WTC11 (cell line): ENCODE measurements at regions not wholly inside any gene's neighbourhood (a gene's known extent, or its start where the extent isn't known, plus 50 kb on each side); places are given as distances from the start of the nearest gene placed in this dataset.

Experiments used
- ATAC-seq: fragments of 200-7000 bp; cut with Tn5 transposase; 2 replicates; pipeline ENCODE4 v1.10.0; 2021; ENCODE audit warnings: mild to moderate bottlenecking, moderate library complexity
- CTCF ChIA-PET: fragments of 300-600 bp; sonication (Branson Sonifier 250); formaldehyde crosslinking; loops from one replicate; lab custom pipeline; 2021; ENCODE audit warnings: antibody characterized with exemption; lab: Charles Lee
- POLR2A ChIA-PET: fragments of 350-600 bp; sonication (Branson Sonifier 250); formaldehyde crosslinking; loops from one replicate; lab custom pipeline; 2021; ENCODE audit warnings: antibody characterized with exemption; lab: Charles Lee
- DNase-seq: peaks from one replicate; pipeline ENCODE4 v3.0.0; 2021; ENCODE audit warnings: low spot score
- H3K27ac Mint-ChIP-seq: 2 replicates; pipeline ENCODE4 v1.8.0; 2021; ENCODE audit warnings: mixed read lengths
- H3K27me3 Mint-ChIP-seq: 2 replicates; pipeline ENCODE4 v1.8.0; 2021; ENCODE audit warnings: low read depth, mild to moderate bottlenecking, moderate library complexity, mixed read lengths
- H3K36me3 Mint-ChIP-seq: 2 replicates; pipeline ENCODE4 v1.8.0; 2021; ENCODE audit warnings: mixed read lengths
- H3K4me1 Mint-ChIP-seq: 2 replicates; pipeline ENCODE4 v1.8.0; 2022; ENCODE audit warnings: mixed read lengths
- H3K4me3 Mint-ChIP-seq: 2 replicates; pipeline ENCODE4 v1.8.0; 2021; ENCODE audit warnings: mild to moderate bottlenecking, moderate library complexity, mixed read lengths
- H3K9me3 Mint-ChIP-seq: 2 replicates; pipeline ENCODE4 v1.8.0; 2021; ENCODE audit warnings: mixed read lengths
- AR ChIP-seq: fragments of 250-450 bp; sonication (Bioruptor Pico); IDR thresholded peaks from 2 replicates; pipeline ENCODE4 v1.9.0; 2021; ENCODE audit warnings: mild to moderate bottlenecking
- ARID4B ChIP-seq: sonication (generic); formaldehyde crosslinking; IDR thresholded peaks from 2 replicates; pipeline ENCODE4 v1.8.0; 2023; ENCODE audit warnings: missing genetic modification reagents, mild to moderate bottlenecking, borderline replicate concordance
- ATF2 ChIP-seq: sonication (generic); formaldehyde crosslinking; IDR thresholded peaks from 2 replicates; pipeline ENCODE4 v1.8.1; 2022; ENCODE audit warnings: low read depth, missing genetic modification reagents, borderline replicate concordance
- E2F4 ChIP-seq: sonication (generic); formaldehyde crosslinking; IDR thresholded peaks from 2 replicates; pipeline ENCODE4 v1.8.1; 2022; ENCODE audit warnings: low read depth, mild to moderate bottlenecking, moderate library complexity, missing genetic modification reagents, borderline replicate concordance
- E2F5 ChIP-seq: sonication (generic); formaldehyde crosslinking; IDR thresholded peaks from 2 replicates; pipeline ENCODE4 v1.8.1; 2022; ENCODE audit warnings: mild to moderate bottlenecking, moderate library complexity, missing genetic modification reagents
- ELF4 ChIP-seq: sonication (generic); formaldehyde crosslinking; IDR thresholded peaks from 2 replicates; pipeline ENCODE4 v1.8.1; 2022; ENCODE audit warnings: low read depth, mild to moderate bottlenecking, moderate library complexity, missing genetic modification reagents
- KAT7 ChIP-seq: sonication (generic); formaldehyde crosslinking; IDR thresholded peaks from 2 replicates; pipeline ENCODE4 v1.8.1; 2023; ENCODE audit warnings: missing genetic modification reagents, mild to moderate bottlenecking, borderline replicate concordance
- MAX ChIP-seq: sonication (generic); formaldehyde crosslinking; IDR thresholded peaks from 2 replicates; pipeline ENCODE4 v1.8.0; 2022; ENCODE audit warnings: mild to moderate bottlenecking, missing genetic modification reagents
- MYBL2 ChIP-seq: sonication (generic); formaldehyde crosslinking; IDR thresholded peaks from 2 replicates; pipeline ENCODE4 v1.8.1; 2023; ENCODE audit warnings: mild to moderate bottlenecking, moderate library complexity, missing genetic modification reagents
- NR3C1 ChIP-seq: sonication (generic); formaldehyde crosslinking; conservative IDR thresholded peaks from 2 replicates; pipeline ENCODE4 v1.8.1; 2023; ENCODE audit warnings: low read depth, mild to moderate bottlenecking, missing genetic modification reagents
- RORB ChIP-seq: fragments of 250-450 bp; sonication (Bioruptor Pico); IDR thresholded peaks from 2 replicates; pipeline ENCODE4 v1.9.0; 2021; ENCODE audit warnings: mild to moderate bottlenecking
- SMAD4 ChIP-seq: sonication (generic); formaldehyde crosslinking; IDR thresholded peaks from 2 replicates; pipeline ENCODE4 v1.8.0; 2022; ENCODE audit warnings: mild to moderate bottlenecking, missing genetic modification reagents
- SOX15 ChIP-seq: fragments of 250-450 bp; sonication (Bioruptor Pico); IDR thresholded peaks from 2 replicates; pipeline ENCODE4 v1.9.0; 2021; ENCODE audit warnings: mild to moderate bottlenecking
- ZMAT4 ChIP-seq: fragments of 250-450 bp; sonication (Bioruptor Pico); IDR thresholded peaks from 2 replicates; pipeline ENCODE4 v1.9.0; 2021; ENCODE audit warnings: mild to moderate bottlenecking
- ZNF121 ChIP-seq: sonication (generic); formaldehyde crosslinking; IDR thresholded peaks from 2 replicates; pipeline ENCODE4 v1.8.0; 2023; ENCODE audit warnings: missing genetic modification reagents
- ZNF219 ChIP-seq: sonication (generic); formaldehyde crosslinking; IDR thresholded peaks from 2 replicates; pipeline ENCODE4 v1.8.0; 2023; ENCODE audit warnings: missing genetic modification reagents, mild to moderate bottlenecking, borderline replicate concordance
- ZNF263 ChIP-seq: sonication (generic); formaldehyde crosslinking; IDR thresholded peaks from 2 replicates; pipeline ENCODE4 v1.8.1; 2022; ENCODE audit warnings: low read depth, mild to moderate bottlenecking, moderate library complexity, missing genetic modification reagents
- ZNF396 ChIP-seq: fragments of 250-450 bp; sonication (Bioruptor Pico); IDR thresholded peaks from 2 replicates; pipeline ENCODE4 v1.8.0; 2021; ENCODE audit warnings: mild to moderate bottlenecking, moderate library complexity, borderline replicate concordance
- ZNF416 ChIP-seq: fragments of 250-450 bp; sonication (Bioruptor Pico); IDR thresholded peaks from 2 replicates; pipeline ENCODE4 v1.9.0; 2021; ENCODE audit warnings: mild to moderate bottlenecking, inconsistent platforms
- ZSCAN18 ChIP-seq: fragments of 250-450 bp; sonication (Bioruptor Pico); IDR thresholded peaks from 2 replicates; pipeline ENCODE4 v2.1.2; 2022; ENCODE audit warnings: mild to moderate bottlenecking, moderate library complexity

GRCh38 chrX:121260596-121261240 lies 213.3 kb downstream of the GLUD2 start (continued):
- TF ChIP-seq ZMAT4 (CRISPR knock-in tag) (no peak), SOX15 (no peak), KAT7 (CRISPR knock-in tag) (no peak), MAX (CRISPR knock-in tag) (no peak)

GRCh38 chrX:121283921-121284320 lies 236.5 kb downstream of the GLUD2 start:
- H3K27me3 Mint-ChIP-seq = 0 out of 2 replicates have a peak, but pooled peaks cover 4% of the 10 kb centered on the region
- no peaks in the 10 kb centered on the region for H3K4me1 Mint-ChIP-seq
- ChIA-PET POLR2A (no interaction called here), CTCF (no interaction called here)
- ATAC-seq = no peak
- no peak overlapping the region for H3K4me3 Mint-ChIP-seq
- H3K36me3 Mint-ChIP-seq = no peaks in the 10 kb centered on the region
- no peak overlapping the region for H3K27ac Mint-ChIP-seq
- H3K9me3 Mint-ChIP-seq = peaks cover 5% of the 10 kb centered on the region; the same call in 1 of the 2 replicates
- DNase-seq = no peak
- no peak for TF ChIP-seq ZNF219 (CRISPR knock-in tag)
- TF ChIP-seq E2F5 = no peak
- TF ChIP-seq SMAD4 (CRISPR knock-in tag) = no peak
- TF ChIP-seq ARID4B (CRISPR knock-in tag) = no peak

GRCh38 chrX:121298499-121298898 lies 251.1 kb downstream of the GLUD2 start:
- DNase-seq (no peak), ATAC-seq (no peak)
- Mint-ChIP-seq H3K4me3 (no peak overlapping the region), H3K9me3 (no peaks in the 10 kb centered on the region), H3K27me3 (no peaks in the 10 kb centered on the region), H3K36me3 (no peaks in the 10 kb centered on the region), H3K4me1 (no peaks in the 10 kb centered on the region), H3K27ac (no peak overlapping the region)
- POLR2A ChIA-PET = no interaction called here
- CTCF ChIA-PET = no interaction called here
- TF ChIP-seq ZNF396 (CRISPR knock-in tag) (no peak), AR (no peak), ELF4 (no peak), ZNF416 (no peak), MYBL2 (CRISPR knock-in tag) (no peak), ZNF263 (CRISPR knock-in tag) (no peak), E2F4 (no peak), ZSCAN18 (no peak), NR3C1 (CRISPR knock-in tag) (no peak), ZNF121 (CRISPR knock-in tag) (no peak), RORB (CRISPR knock-in tag) (no peak), ATF2 (CRISPR knock-in tag) (no peak), MAX (CRISPR knock-in tag) (no peak)
